PC-9 (cell line): ENCODE measurements at regions not wholly inside any gene's neighbourhood (a gene's known extent, or its start where the extent isn't known, plus 50 kb on each side); places are given as distances from the start of the nearest gene placed in this dataset.

Source experiments
- EZH2 ChIP-seq: fragments of 200-600 bp; sonication (generic); IDR thresholded peaks from 2 replicates; pipeline ENCODE4 v1.8.0; 2017; ENCODE audit warnings: antibody characterized with exemption, low read depth
- TF ChIP-seq, protein P1 (sequence below): fragments of 200-600 bp; sonication (generic); conservative IDR thresholded peaks from 2 replicates; pipeline ENCODE4 v1.6.1; 2017; ENCODE audit warnings: mixed run types, antibody characterized with exemption, mild to moderate bottlenecking, moderate library complexity

DNA sequence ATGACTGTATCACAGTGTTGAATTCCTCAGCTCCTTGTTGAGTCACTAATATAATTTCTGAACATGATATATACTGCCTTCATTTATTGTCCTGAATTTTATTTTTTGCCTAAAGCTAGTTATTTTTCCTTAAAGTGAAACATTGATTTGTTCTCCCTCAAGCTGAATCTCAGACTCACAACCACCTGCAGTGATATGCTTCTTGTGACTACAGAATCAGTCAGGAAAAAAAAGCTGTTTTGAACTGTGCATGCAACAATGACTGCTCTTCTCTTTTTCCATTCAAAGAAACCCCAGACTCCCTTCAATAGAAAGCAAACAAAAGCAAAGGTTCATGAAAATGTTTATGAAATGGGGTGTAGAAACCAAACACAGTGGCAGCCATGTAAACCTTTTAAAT is 470.2 kb upstream of the CHD1 start:
- no peak for TF ChIP-seq EZH2
- TF ChIP-seq, protein P1, sequence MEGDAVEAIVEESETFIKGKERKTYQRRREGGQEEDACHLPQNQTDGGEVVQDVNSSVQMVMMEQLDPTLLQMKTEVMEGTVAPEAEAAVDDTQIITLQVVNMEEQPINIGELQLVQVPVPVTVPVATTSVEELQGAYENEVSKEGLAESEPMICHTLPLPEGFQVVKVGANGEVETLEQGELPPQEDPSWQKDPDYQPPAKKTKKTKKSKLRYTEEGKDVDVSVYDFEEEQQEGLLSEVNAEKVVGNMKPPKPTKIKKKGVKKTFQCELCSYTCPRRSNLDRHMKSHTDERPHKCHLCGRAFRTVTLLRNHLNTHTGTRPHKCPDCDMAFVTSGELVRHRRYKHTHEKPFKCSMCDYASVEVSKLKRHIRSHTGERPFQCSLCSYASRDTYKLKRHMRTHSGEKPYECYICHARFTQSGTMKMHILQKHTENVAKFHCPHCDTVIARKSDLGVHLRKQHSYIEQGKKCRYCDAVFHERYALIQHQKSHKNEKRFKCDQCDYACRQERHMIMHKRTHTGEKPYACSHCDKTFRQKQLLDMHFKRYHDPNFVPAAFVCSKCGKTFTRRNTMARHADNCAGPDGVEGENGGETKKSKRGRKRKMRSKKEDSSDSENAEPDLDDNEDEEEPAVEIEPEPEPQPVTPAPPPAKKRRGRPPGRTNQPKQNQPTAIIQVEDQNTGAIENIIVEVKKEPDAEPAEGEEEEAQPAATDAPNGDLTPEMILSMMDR = no peak
